ENCODE measurements at regions not wholly inside any gene's neighbourhood (a gene's known extent, or its start where the extent isn't known, plus 50 kb on each side); places are given as distances from the start of the nearest gene placed in this dataset.

- no peaks in the 10 kb centered on the region for H4K20me1 ChIP-seq (ENCODE audit: insufficient read depth, low read length)
- no peak overlapping the region for H3K27ac ChIP-seq (ENCODE audit: extremely low read length, insufficient read depth, low read length)
- no peaks in the 10 kb centered on the region for H3K4me1 ChIP-seq (ENCODE audit: insufficient read depth, low read length)
- intact Hi-C loops (cut with micrococcal nuclease; ENCODE audit: unreplicated experiment) (no loop called here), in situ Hi-C loops (cut with HindIII; ENCODE audit: extremely low pct_ligation_motif_present, low pct_unique_long_range_greater_than_20kb) (no loop called here)
- TF ChIP-seq ZNF407 (CRISPR knock-in tag; IDR thresholded peaks at IDR 0.05; ENCODE audit: not compliant biosample characterization) (no peak), ARHGAP35 (CRISPR knock-in tag; IDR thresholded peaks at IDR 0.05; ENCODE audit: borderline replicate concordance) (no peak), ZNF34 (CRISPR knock-in tag; IDR thresholded peaks at IDR 0.05; ENCODE audit: borderline replicate concordance) (no peak), ISL2 (CRISPR knock-in tag; IDR thresholded peaks at IDR 0.05) (no peak), RCOR2 (CRISPR knock-in tag; IDR thresholded peaks at IDR 0.05) (no peak), SP140L (CRISPR knock-in tag; IDR thresholded peaks at IDR 0.05; ENCODE audit: borderline replicate concordance) (no peak), TSC22D2 (CRISPR knock-in tag; IDR thresholded peaks at IDR 0.05; ENCODE audit: borderline replicate concordance) (no peak), ZBTB8A (CRISPR knock-in tag; IDR thresholded peaks at IDR 0.05; ENCODE audit: borderline replicate concordance, low read depth) (no peak), ZBTB7B (CRISPR knock-in tag; IDR thresholded peaks at IDR 0.05) (no peak), PCBP2 (optimal IDR thresholded peaks at IDR 0.05; ENCODE audit: low read depth, low read length, poor library complexity, severe bottlenecking) (no peak), KDM1A (CRISPR knock-in tag; IDR thresholded peaks at IDR 0.05) (no peak), NR2F6 (IDR thresholded peaks at IDR 0.05) (no peak), NR2F6 (CRISPR knock-in tag; IDR thresholded peaks at IDR 0.05) (no peak), ZNF766 (CRISPR knock-in tag; IDR thresholded peaks at IDR 0.05; ENCODE audit: borderline replicate concordance) (no peak)
- H2AFZ ChIP-seq (ENCODE audit: low read length) = no peak overlapping the region
- no peak overlapping the region for H3K9ac ChIP-seq (ENCODE audit: insufficient read depth, low read depth, low read length)
- H3K36me3 ChIP-seq (replicated peaks in 1 of 2; ENCODE audit: control insufficient read depth in 1 of 2, insufficient read depth in 2 of 2, low read length in 2 of 2) = no peaks in the 10 kb centered on the region
- H3K4me2 ChIP-seq (ENCODE audit: low read depth, low read length) = no peak overlapping the region
- no peaks in the 10 kb centered on the region for H3K79me2 ChIP-seq (ENCODE audit: insufficient read depth, low read length)
- FAIRE-seq = no peak
- ChIA-PET CTCF (ENCODE audit: low intra/inter-chr PET ratio, low total read pairs) (no interaction called here), POLR2A (no interaction called here)
- peaks cover 0 to 14% of the 10 kb centered on the region in 2 experiments; a peak in 1 of 5 replicates for H3K27me3 ChIP-seq (ENCODE audit: control insufficient read depth in 1 of 2, insufficient read depth in 2 of 2, low read length in 2 of 2)
- no peak overlapping the region for H3K4me3 ChIP-seq (replicated peaks in 1 of 3; ENCODE audit: insufficient read depth in 1 of 3, low read depth in 2 of 3, low read length in 3 of 3)
- WGBS (ENCODE audit: low lambda C conversion rate) = 15% methylated on average over 3 of the region's 3 CpGs
- no TSS peak for BruUV-seq (replicated peaks)
- no peaks in the 10 kb centered on the region for H3K9me3 ChIP-seq (ENCODE audit: low read length)
- DNase-seq (ENCODE audit: low spot score) = no peak
- no peak for ATAC-seq
Observed at GRCh38 chr2:199583676-199584075, 125.9 kb upstream of the SATB2 start.
